ENCODE measurements at regions not wholly inside any gene's neighbourhood (a gene's known extent, or its start where the extent isn't known, plus 50 kb on each side); places are given as distances from the start of the nearest gene placed in this dataset.

DNA sequence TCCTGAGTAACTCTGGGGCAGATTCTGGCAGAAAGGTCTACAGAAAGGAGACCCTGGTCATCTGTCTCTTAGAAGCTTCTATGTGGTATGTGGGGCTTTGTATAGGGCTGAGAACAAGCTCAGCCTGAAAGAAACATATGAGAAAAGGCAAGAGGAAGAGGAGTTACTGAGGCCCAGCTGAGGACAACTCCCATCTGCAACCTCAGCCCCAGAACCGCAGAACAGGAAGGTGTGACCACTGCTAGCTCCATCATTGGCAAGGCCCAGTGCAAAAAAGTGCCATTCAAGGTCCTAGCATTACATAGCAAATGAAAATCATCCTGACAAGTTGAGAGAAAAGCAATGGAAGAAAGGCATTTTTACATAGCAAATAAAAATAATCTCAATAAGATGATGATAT lies 503.8 kb downstream of the NPHP4 start:
- TF ChIP-seq CEBPB (IDR thresholded peaks at IDR 0.05): no peak
- no peak for TF ChIP-seq YY1 (IDR thresholded peaks at IDR 0.05; ENCODE audit: low read depth)
- TF ChIP-seq, protein P1, sequence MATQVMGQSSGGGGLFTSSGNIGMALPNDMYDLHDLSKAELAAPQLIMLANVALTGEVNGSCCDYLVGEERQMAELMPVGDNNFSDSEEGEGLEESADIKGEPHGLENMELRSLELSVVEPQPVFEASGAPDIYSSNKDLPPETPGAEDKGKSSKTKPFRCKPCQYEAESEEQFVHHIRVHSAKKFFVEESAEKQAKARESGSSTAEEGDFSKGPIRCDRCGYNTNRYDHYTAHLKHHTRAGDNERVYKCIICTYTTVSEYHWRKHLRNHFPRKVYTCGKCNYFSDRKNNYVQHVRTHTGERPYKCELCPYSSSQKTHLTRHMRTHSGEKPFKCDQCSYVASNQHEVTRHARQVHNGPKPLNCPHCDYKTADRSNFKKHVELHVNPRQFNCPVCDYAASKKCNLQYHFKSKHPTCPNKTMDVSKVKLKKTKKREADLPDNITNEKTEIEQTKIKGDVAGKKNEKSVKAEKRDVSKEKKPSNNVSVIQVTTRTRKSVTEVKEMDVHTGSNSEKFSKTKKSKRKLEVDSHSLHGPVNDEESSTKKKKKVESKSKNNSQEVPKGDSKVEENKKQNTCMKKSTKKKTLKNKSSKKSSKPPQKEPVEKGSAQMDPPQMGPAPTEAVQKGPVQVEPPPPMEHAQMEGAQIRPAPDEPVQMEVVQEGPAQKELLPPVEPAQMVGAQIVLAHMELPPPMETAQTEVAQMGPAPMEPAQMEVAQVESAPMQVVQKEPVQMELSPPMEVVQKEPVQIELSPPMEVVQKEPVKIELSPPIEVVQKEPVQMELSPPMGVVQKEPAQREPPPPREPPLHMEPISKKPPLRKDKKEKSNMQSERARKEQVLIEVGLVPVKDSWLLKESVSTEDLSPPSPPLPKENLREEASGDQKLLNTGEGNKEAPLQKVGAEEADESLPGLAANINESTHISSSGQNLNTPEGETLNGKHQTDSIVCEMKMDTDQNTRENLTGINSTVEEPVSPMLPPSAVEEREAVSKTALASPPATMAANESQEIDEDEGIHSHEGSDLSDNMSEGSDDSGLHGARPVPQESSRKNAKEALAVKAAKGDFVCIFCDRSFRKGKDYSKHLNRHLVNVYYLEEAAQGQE (IDR thresholded peaks at IDR 0.05; ENCODE audit: low read depth): no peak
- TF ChIP-seq ZBTB7A (IDR thresholded peaks at IDR 0.05; ENCODE audit: low read depth): no peak
- TF ChIP-seq TAF1 (IDR thresholded peaks at IDR 0.05; ENCODE audit: low read depth): no peak
- no peak for TF ChIP-seq EP300 (IDR thresholded peaks at IDR 0.05; ENCODE audit: borderline replicate concordance)
- TF ChIP-seq CREB1 (IDR thresholded peaks at IDR 0.05; ENCODE audit: low read depth): no peak
- TF ChIP-seq, protein P2, sequence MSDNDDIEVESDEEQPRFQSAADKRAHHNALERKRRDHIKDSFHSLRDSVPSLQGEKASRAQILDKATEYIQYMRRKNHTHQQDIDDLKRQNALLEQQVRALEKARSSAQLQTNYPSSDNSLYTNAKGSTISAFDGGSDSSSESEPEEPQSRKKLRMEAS (IDR thresholded peaks at IDR 0.05): no peak
- no peak for TF ChIP-seq FOXM1 (IDR thresholded peaks at IDR 0.05; ENCODE audit: borderline replicate concordance, low read depth)

Data from Ishikawa (cell line).